ENCODE measurements at regions not wholly inside any gene's neighbourhood (a gene's known extent, or its start where the extent isn't known, plus 50 kb on each side); places are given as distances from the start of the nearest gene placed in this dataset.
A peak's percentile ranks its signal among the peaks of the same experiment; 100 is the strongest.

GRCh38 chr18:68083131-68083530 lies 566.6 kb upstream of the DSEL start:
- no peak for DNase-seq

- DNase-seq = no peak
Observed at GRCh38 chr18:68072744-68073143, 556.2 kb upstream of the DSEL start.

- no peak for DNase-seq
Observed at GRCh38 chr18:68060871-68061270, 544.4 kb upstream of the DSEL start.

- DNase-seq = no peak
Observed at GRCh38 chr18:68056936-68057335, 540.4 kb upstream of the DSEL start.

GRCh38 chr18:68054669-68055068 lies 538.1 kb upstream of the DSEL start:
- DNase-seq = no peak

GRCh38 chr18:68053290-68053689 lies 536.8 kb upstream of the DSEL start:
- DNase-seq = no peak

- no peak for DNase-seq
Observed at GRCh38 chr18:68041327-68041726, 524.8 kb upstream of the DSEL start.

GRCh38 chr18:68040198-68040597 lies 523.7 kb upstream of the DSEL start:
- no peak for DNase-seq

- no peak for DNase-seq
Observed at GRCh38 chr18:68035774-68036522, 519.4 kb upstream of the DSEL start.

- DNase-seq = no peak
Observed at GRCh38 chr18:68034296-68034695, 517.8 kb upstream of the DSEL start.

- DNase-seq = no peak
Observed at GRCh38 chr18:68033466-68033865, 516.9 kb upstream of the DSEL start.

- DNase-seq = no peak
Observed at GRCh38 chr18:68024716-68025115, 508.2 kb upstream of the DSEL start.

- DNase-seq = no peak
Observed at GRCh38 chr18:68017385-68017784, 500.9 kb upstream of the DSEL start.

GRCh38 chr18:67997496-67997895 lies 481.0 kb upstream of the DSEL start:
- no peak for DNase-seq

- no peak for DNase-seq
Observed at GRCh38 chr18:67995769-67996168, 479.2 kb upstream of the DSEL start.

- no peak for DNase-seq
Observed at GRCh38 chr18:67980241-67980640, 463.7 kb upstream of the DSEL start.

GRCh38 chr18:67977067-67977616 lies 460.6 kb upstream of the DSEL start:
- DNase-seq = no peak

- DNase-seq = no peak
Observed at GRCh38 chr18:67973916-67974315, 457.4 kb upstream of the DSEL start.

GRCh38 chr18:67969458-67969857 lies 452.9 kb upstream of the DSEL start:
- no peak for DNase-seq

- DNase-seq = no peak
Observed at GRCh38 chr18:67966224-67966623, 449.7 kb upstream of the DSEL start.

GRCh38 chr18:67964462-67964861 lies 447.9 kb upstream of the DSEL start:
- no peak for DNase-seq

GRCh38 chr18:67961701-67962440 lies 445.4 kb upstream of the DSEL start:
- DNase-seq = peak; percentile 60

- DNase-seq = no peak
Observed at GRCh38 chr18:67957684-67958083, 441.2 kb upstream of the DSEL start.

- no peak for DNase-seq
Observed at GRCh38 chr18:67954594-67954993, 438.1 kb upstream of the DSEL start.
